OCI-LY3 (cell line): ENCODE measurements at regions not wholly inside any gene's neighbourhood (a gene's known extent, or its start where the extent isn't known, plus 50 kb on each side); places are given as distances from the start of the nearest gene placed in this dataset.

Source experiments
- CTCF ChIP-seq: fragments of 200-600, 300-600 bp; sonication (generic); IDR thresholded peaks from 2 replicates; pipeline ENCODE4 v1.5.1; 2014; ENCODE audit warnings: antibody characterized with exemption, low read length, low read depth
- EZH2phosphoT487 ChIP-seq: fragments of 200-600 bp; shearing (Covaris generic); IDR thresholded peaks from 2 replicates; pipeline ENCODE4 v1.6.1; 2018; ENCODE audit warnings: antibody characterized with exemption, mixed run types, low read depth

GRCh38 chr7:106347229-106347833 is 62.5 kb upstream of the NAMPT start:
- TF ChIP-seq CTCF (no peak), EZH2phosphoT487 (no peak)
